ENCODE measurements at regions not wholly inside any gene's neighbourhood (a gene's known extent, or its start where the extent isn't known, plus 50 kb on each side); places are given as distances from the start of the nearest gene placed in this dataset.

DNA sequence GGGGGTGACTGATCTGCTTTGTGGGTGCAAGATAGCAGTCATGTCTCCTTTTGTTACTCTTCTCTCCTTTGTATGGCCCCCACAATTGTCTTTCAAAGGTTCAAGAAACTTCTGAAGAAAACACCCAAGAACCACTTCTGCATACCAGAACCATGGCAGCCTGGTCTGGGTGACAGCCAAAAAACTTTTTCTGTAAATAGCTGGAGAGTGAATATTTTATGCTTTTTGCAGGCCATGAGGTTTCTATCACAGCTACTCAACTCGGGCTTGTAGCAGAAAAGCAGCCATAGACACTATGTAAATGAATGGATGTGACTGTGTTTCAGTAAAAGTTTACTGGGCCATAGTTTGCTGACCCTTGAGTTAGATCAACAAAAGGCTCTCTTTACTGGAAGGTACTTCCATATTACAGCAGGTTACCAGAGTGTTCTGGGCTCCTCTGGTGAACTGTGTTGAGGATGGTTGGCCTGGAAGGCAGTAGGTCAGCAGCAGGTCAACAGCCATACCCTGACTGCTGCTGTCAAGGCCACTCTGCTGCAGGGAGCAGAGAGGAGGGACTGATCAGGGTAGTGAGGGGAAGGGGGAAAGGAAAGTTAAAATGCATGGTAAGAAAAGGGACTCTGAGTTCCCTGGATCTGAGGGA, 116.4 kb downstream of the GDAP2 start:
- TF ChIP-seq, protein P1, sequence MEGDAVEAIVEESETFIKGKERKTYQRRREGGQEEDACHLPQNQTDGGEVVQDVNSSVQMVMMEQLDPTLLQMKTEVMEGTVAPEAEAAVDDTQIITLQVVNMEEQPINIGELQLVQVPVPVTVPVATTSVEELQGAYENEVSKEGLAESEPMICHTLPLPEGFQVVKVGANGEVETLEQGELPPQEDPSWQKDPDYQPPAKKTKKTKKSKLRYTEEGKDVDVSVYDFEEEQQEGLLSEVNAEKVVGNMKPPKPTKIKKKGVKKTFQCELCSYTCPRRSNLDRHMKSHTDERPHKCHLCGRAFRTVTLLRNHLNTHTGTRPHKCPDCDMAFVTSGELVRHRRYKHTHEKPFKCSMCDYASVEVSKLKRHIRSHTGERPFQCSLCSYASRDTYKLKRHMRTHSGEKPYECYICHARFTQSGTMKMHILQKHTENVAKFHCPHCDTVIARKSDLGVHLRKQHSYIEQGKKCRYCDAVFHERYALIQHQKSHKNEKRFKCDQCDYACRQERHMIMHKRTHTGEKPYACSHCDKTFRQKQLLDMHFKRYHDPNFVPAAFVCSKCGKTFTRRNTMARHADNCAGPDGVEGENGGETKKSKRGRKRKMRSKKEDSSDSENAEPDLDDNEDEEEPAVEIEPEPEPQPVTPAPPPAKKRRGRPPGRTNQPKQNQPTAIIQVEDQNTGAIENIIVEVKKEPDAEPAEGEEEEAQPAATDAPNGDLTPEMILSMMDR (IDR thresholded peaks at IDR 0.05; ENCODE audit: control insufficient read depth, insufficient read depth, low read depth, low read length, missing control alignments), result no peak
- no peak for DNase-seq (ENCODE audit: low read depth)

More for the DNA sequence above, 116.4 kb downstream of the GDAP2 start:
- no peak overlapping the region for H3K4me3 ChIP-seq (ENCODE audit: control insufficient read depth, low read depth, low read length)

Data from AG09309 (cell line).